GM21529 (cell line): ENCODE measurements at regions not wholly inside any gene's neighbourhood (a gene's known extent, or its start where the extent isn't known, plus 50 kb on each side); places are given as distances from the start of the nearest gene placed in this dataset.

Experiments used
- ATAC-seq: cut with Tn5 transposase; IDR thresholded peaks from one replicate; pipeline ENCODE4 v1.9.1; 2021; ENCODE audit not compliant: unreplicated experiment

- peak; percentile 69 for ATAC-seq
These were observed 65.6 kb upstream of the KDM7A start for GRCh38 chr7:140242057-140243031.

- ATAC-seq: no peak
These were observed 62.8 kb upstream of the KDM7A start for GRCh38 chr7:140239653-140239935.

- no peak for ATAC-seq
These were observed 62.2 kb upstream of the KDM7A start for GRCh38 chr7:140238778-140239652.

GRCh38 chr7:140237390-140237789, 60.6 kb upstream of the KDM7A start:
- no peak for ATAC-seq

GRCh38 chr7:140236626-140237025, 59.8 kb upstream of the KDM7A start:
- ATAC-seq: no peak

- no peak for ATAC-seq
These were observed 58.3 kb upstream of the KDM7A start for GRCh38 chr7:140235114-140235513.

- peak; percentile 51 for ATAC-seq
These were observed 56.5 kb upstream of the KDM7A start for GRCh38 chr7:140232957-140233917.

GRCh38 chr7:140231771-140232491, 55.1 kb upstream of the KDM7A start:
- no peak for ATAC-seq

- ATAC-seq: no peak
These were observed 54.3 kb upstream of the KDM7A start for GRCh38 chr7:140230861-140231770.

GRCh38 chr7:140230516-140230860, 53.7 kb upstream of the KDM7A start:
- ATAC-seq: peak; percentile 37

GRCh38 chr7:140229591-140230515, 53.1 kb upstream of the KDM7A start:
- ATAC-seq: peak; percentile 39

GRCh38 chr7:140229101-140229525, 52.3 kb upstream of the KDM7A start:
- no peak for ATAC-seq
